Lower lobe of right lung (tissue), 2 donors: ENCODE measurements at regions not wholly inside any gene's neighbourhood (a gene's known extent, or its start where the extent isn't known, plus 50 kb on each side); places are given as distances from the start of the nearest gene placed in this dataset.
A peak's percentile ranks its signal among the peaks of the same experiment; 100 is the strongest.

Source experiments
- ATAC-seq, 2 donors: fragments of 200-7000 bp; cut with Tn5 transposase; one replicate each; pipeline ENCODE4 v1.9.1; 2020 to 2022; ENCODE audit warnings: mild to moderate bottlenecking in 2 of 2, moderate library complexity in 2 of 2
- DNase-seq: peaks from one replicate; pipeline ENCODE4 v3.0.0-alpha.2; 2020
- H3K27ac ChIP-seq: fragments of 200-600 bp; one replicate; pipeline ENCODE4 v1.8.0; 2022
- H3K27me3 ChIP-seq: fragments of 200-600 bp; one replicate; pipeline ENCODE4 v1.8.0; 2022; ENCODE audit warnings: low read depth
- H3K36me3 ChIP-seq: fragments of 200-600 bp; one replicate; pipeline ENCODE4 v1.8.0; 2022; ENCODE audit warnings: mild to moderate bottlenecking
- H3K4me1 ChIP-seq: fragments of 200-600 bp; one replicate; pipeline ENCODE4 v1.8.0; 2022
- H3K4me3 ChIP-seq: fragments of 200-600 bp; one replicate; pipeline ENCODE4 v1.8.0; 2022; ENCODE audit warnings: mild to moderate bottlenecking
- H3K9me3 ChIP-seq: fragments of 200-600 bp; one replicate; pipeline ENCODE4 v1.8.0; 2022
- intact Hi-C: fragments of 100-400 bp; cut with DNase I; formaldehyde crosslinking; loops from one replicate; pipeline ENCODE4 v1.11.0; 2022
- TF ChIP-seq, protein P1 (sequence below): fragments of 200-600 bp; IDR thresholded peaks from one replicate; pipeline ENCODE4 v1.8.0; 2022; ENCODE audit warnings: antibody characterized with exemption, mild to moderate bottlenecking
- donor health status: DM: no; HTN: yes; CAD: no; lungs with severe emphysema.

DNA sequence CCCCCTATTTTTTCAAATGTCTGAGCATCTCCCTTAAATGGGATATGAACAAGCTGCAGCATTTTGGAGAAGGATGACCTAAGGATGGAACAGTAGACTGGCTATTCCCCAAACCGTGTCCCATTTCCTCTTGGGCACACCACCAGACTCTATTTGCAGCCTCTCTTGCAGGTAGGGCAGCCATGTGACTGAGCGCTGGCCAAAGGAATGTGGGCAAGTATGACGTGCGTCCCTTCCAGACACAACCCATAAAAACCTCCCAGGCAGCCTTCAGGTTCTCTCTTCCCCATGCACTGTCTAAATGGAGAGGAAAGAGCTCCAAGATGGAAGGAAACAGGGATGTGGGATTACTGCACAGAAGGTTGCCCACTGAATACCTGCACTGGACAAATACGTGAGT is 149.7 kb downstream of the CCT6B start:
- Histone ChIP-seq H3K4me1 (no peaks in the 10 kb centered on the region), H3K9me3 (no peaks in the 10 kb centered on the region), H3K27me3 (peaks cover 2% of the 10 kb centered on the region), H3K4me3 (no peak overlapping the region), H3K27ac (no peak overlapping the region), H3K36me3 (no peaks in the 10 kb centered on the region)
- intact Hi-C loops = no loop called here
- DNase-seq (no peak), ATAC-seq (no peak)
- TF ChIP-seq, protein P1, sequence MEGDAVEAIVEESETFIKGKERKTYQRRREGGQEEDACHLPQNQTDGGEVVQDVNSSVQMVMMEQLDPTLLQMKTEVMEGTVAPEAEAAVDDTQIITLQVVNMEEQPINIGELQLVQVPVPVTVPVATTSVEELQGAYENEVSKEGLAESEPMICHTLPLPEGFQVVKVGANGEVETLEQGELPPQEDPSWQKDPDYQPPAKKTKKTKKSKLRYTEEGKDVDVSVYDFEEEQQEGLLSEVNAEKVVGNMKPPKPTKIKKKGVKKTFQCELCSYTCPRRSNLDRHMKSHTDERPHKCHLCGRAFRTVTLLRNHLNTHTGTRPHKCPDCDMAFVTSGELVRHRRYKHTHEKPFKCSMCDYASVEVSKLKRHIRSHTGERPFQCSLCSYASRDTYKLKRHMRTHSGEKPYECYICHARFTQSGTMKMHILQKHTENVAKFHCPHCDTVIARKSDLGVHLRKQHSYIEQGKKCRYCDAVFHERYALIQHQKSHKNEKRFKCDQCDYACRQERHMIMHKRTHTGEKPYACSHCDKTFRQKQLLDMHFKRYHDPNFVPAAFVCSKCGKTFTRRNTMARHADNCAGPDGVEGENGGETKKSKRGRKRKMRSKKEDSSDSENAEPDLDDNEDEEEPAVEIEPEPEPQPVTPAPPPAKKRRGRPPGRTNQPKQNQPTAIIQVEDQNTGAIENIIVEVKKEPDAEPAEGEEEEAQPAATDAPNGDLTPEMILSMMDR = no peak

- ATAC-seq = no peak
- intact Hi-C loops = no loop called here
- Histone ChIP-seq H3K9me3 (no peaks in the 10 kb centered on the region), H3K4me3 (no peak overlapping the region), H3K27me3 (no peaks in the 10 kb centered on the region), H3K27ac (no peak overlapping the region), H3K4me1 (no peaks in the 10 kb centered on the region), H3K36me3 (no peaks in the 10 kb centered on the region)
- TF ChIP-seq, protein P1 = no peak
- DNase-seq = no peak
Observed at GRCh38 chr17:34800661-34801060, 160.6 kb downstream of the CCT6B start.

- Histone ChIP-seq H3K4me3 (no peak overlapping the region), H3K4me1 (no peaks in the 10 kb centered on the region), H3K9me3 (no peaks in the 10 kb centered on the region), H3K27ac (no peak overlapping the region), H3K27me3 (no peaks in the 10 kb centered on the region), H3K36me3 (no peaks in the 10 kb centered on the region)
- intact Hi-C loops = no loop called here
- ATAC-seq (no peak), DNase-seq (no peak)
- TF ChIP-seq, protein P1 = no peak
Observed at GRCh38 chr17:34799751-34800150, 161.5 kb downstream of the CCT6B start.

GRCh38 chr17:34798581-34798980 is 162.7 kb downstream of the CCT6B start:
- H3K4me3 ChIP-seq = no peak overlapping the region
- intact Hi-C loops = no loop called here
- H3K4me1 ChIP-seq = no peaks in the 10 kb centered on the region
- no peak overlapping the region for H3K27ac ChIP-seq
- no peaks in the 10 kb centered on the region for H3K36me3 ChIP-seq
- H3K27me3 ChIP-seq = no peaks in the 10 kb centered on the region
- no peaks in the 10 kb centered on the region for H3K9me3 ChIP-seq
- TF ChIP-seq, protein P1 = no peak
- ATAC-seq (no peak), DNase-seq (no peak)

DNA sequence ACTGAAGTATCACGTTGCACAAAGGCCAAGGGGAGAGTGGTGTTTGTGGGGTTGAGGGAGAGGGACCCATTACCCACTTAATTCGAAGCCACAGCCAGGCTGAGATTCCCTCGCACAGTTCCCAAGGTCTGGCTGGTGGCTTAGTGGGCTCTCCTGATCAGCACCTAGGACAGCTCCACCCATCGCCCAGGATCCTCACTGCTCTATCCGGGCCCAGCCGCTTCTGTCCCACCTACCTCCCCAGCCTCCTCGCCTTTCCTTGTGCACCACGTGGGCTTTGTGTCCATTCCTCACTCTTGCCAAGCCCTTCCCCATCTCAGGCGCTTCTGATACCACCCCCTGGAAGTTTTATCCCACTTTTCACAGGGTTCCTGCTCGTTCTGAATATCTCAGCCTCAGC is 163.5 kb downstream of the CCT6B start:
- intact Hi-C loops = no loop called here
- ATAC-seq = peak; percentile 37 to 51

More for the DNA sequence above, 163.5 kb downstream of the CCT6B start:
- no peaks in the 10 kb centered on the region for H3K4me1 ChIP-seq
- no peak for DNase-seq
- H3K27ac ChIP-seq = no peak overlapping the region
- no peaks in the 10 kb centered on the region for H3K9me3 ChIP-seq
- H3K27me3 ChIP-seq = no peaks in the 10 kb centered on the region
- no peaks in the 10 kb centered on the region for H3K36me3 ChIP-seq
- TF ChIP-seq, protein P1 = no peak
- H3K4me3 ChIP-seq = no peak overlapping the region
